Neural progenitor cell (in vitro differentiated cells): ENCODE measurements at regions not wholly inside any gene's neighbourhood (a gene's known extent, or its start where the extent isn't known, plus 50 kb on each side); places are given as distances from the start of the nearest gene placed in this dataset.

Source experiments
- DNase-seq: peaks from one replicate; pipeline ENCODE4 v3.0.0-alpha.2; 2016; ENCODE audit warnings: low spot score
- H2AFZ ChIP-seq: fragments of 200-600 bp; sonication (generic); replicated peaks from 2 replicates; pipeline ENCODE4 v1.6.1; 2016; ENCODE audit warnings: antibody characterized with exemption
- H3F3A ChIP-seq: fragments of 200-600 bp; sonication (generic); 2 replicates; pipeline ENCODE4 v1.6.1; 2016; ENCODE audit warnings: antibody characterized with exemption, low read depth
- H3K27ac ChIP-seq: fragments of 200-600 bp; sonication (generic); 2 replicates; pipeline ENCODE4 v1.5.1; 2016; ENCODE audit warnings: mild to moderate bottlenecking
- H3K27me3 ChIP-seq: fragments of 200-600 bp; sonication (generic); 2 replicates; pipeline ENCODE4 v1.6.1; 2016; ENCODE audit warnings: mild to moderate bottlenecking, moderate library complexity
- H3K36me3 ChIP-seq: fragments of 200-600 bp; sonication (generic); 2 replicates; pipeline ENCODE4 v1.5.1; 2016
- H3K4me1 ChIP-seq: fragments of 200-600 bp; sonication (generic); 2 replicates; pipeline ENCODE4 v1.6.1; 2016; ENCODE audit warnings: mixed run types
- H3K4me2 ChIP-seq: fragments of 200-600 bp; sonication (generic); 2 replicates; pipeline ENCODE4 v1.6.1; 2016
- H3K4me3 ChIP-seq: fragments of 200-600 bp; sonication (generic); 2 replicates; pipeline ENCODE4 v1.5.1; 2016
- H3K79me2 ChIP-seq: fragments of 200-600 bp; sonication (generic); 2 replicates; pipeline ENCODE4 v1.6.1; 2016; ENCODE audit warnings: low read depth
- H3K9ac ChIP-seq: fragments of 200-600 bp; sonication (generic); 2 replicates; pipeline ENCODE4 v1.6.1; 2016
- H3K9me3 ChIP-seq: fragments of 200-600 bp; sonication (generic); 2 replicates; pipeline ENCODE4 v1.5.1; 2016; ENCODE audit warnings: low read depth
- H4K20me1 ChIP-seq: fragments of 200-600 bp; sonication (generic); 2 replicates; pipeline ENCODE4 v1.6.1; 2016; ENCODE audit warnings: low read depth
- H3K27ac Mint-ChIP-seq: 3 replicates; pipeline ENCODE4 v1.8.0; 2021; ENCODE audit warnings: mixed read lengths
- H3K27me3 Mint-ChIP-seq: 2 replicates; pipeline ENCODE4 v1.8.0; 2022; ENCODE audit warnings: low read depth, mild to moderate bottlenecking, inconsistent platforms, moderate library complexity, mixed read lengths; ENCODE audit not compliant: insufficient read depth
- H3K36me3 Mint-ChIP-seq: 3 replicates; pipeline ENCODE4 v1.8.0; 2021; ENCODE audit warnings: mixed read lengths
- H3K4me1 Mint-ChIP-seq: 3 replicates; pipeline ENCODE4 v1.8.0; 2021; ENCODE audit warnings: mixed read lengths
- H3K4me3 Mint-ChIP-seq: 3 replicates; pipeline ENCODE4 v1.8.0; 2021; ENCODE audit warnings: mild to moderate bottlenecking, moderate library complexity, mixed read lengths
- H3K9me3 Mint-ChIP-seq: 3 replicates; pipeline ENCODE4 v1.8.0; 2020; ENCODE audit warnings: mixed read lengths
- EZH2 ChIP-seq: fragments of 200-600 bp; sonication (generic); IDR thresholded peaks from 2 replicates; pipeline ENCODE4 v1.6.1; 2017; ENCODE audit warnings: antibody characterized with exemption, mild to moderate bottlenecking, moderate library complexity
- EZH2phosphoT487 ChIP-seq: fragments of 200-600 bp; sonication (generic); IDR thresholded peaks from 2 replicates; pipeline ENCODE4 v1.6.1; 2017; ENCODE audit warnings: antibody characterized with exemption
- TF ChIP-seq, protein P1 (sequence below): fragments of 200-600 bp; sonication (generic); IDR thresholded peaks from 2 replicates; pipeline ENCODE4 v1.5.1; 2017; ENCODE audit warnings: antibody characterized with exemption, mild to moderate bottlenecking

- peaks cover 34% of the 10 kb centered on the region for H3K36me3 Mint-ChIP-seq
- no peak overlapping the region for H3K4me3 Mint-ChIP-seq
Measured at GRCh38 chr14:71424941-71425340, 507.3 kb upstream of the RGS6 start.

GRCh38 chr14:71426001-71426400 lies 506.2 kb upstream of the RGS6 start:
- Histone ChIP-seq H4K20me1 (no peaks in the 10 kb centered on the region), H3K79me2 (peaks cover 56% of the 10 kb centered on the region), H3K9me3 (peaks cover 14% of the 10 kb centered on the region), H3K4me1 (peaks cover 4% of the 10 kb centered on the region), H3K36me3 (peaks cover 15% of the 10 kb centered on the region), H3F3A (no peaks in the 10 kb centered on the region), H3K27ac (no peak overlapping the region), H2AFZ (no peak overlapping the region), H3K9ac (no peak overlapping the region), H3K4me2 (no peak overlapping the region), H3K4me3 (no peak overlapping the region), H3K27me3 (no peaks in the 10 kb centered on the region)
- no peak for DNase-seq
- no peak for TF ChIP-seq EZH2phosphoT487
- TF ChIP-seq, protein P1, sequence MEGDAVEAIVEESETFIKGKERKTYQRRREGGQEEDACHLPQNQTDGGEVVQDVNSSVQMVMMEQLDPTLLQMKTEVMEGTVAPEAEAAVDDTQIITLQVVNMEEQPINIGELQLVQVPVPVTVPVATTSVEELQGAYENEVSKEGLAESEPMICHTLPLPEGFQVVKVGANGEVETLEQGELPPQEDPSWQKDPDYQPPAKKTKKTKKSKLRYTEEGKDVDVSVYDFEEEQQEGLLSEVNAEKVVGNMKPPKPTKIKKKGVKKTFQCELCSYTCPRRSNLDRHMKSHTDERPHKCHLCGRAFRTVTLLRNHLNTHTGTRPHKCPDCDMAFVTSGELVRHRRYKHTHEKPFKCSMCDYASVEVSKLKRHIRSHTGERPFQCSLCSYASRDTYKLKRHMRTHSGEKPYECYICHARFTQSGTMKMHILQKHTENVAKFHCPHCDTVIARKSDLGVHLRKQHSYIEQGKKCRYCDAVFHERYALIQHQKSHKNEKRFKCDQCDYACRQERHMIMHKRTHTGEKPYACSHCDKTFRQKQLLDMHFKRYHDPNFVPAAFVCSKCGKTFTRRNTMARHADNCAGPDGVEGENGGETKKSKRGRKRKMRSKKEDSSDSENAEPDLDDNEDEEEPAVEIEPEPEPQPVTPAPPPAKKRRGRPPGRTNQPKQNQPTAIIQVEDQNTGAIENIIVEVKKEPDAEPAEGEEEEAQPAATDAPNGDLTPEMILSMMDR: no peak
- TF ChIP-seq EZH2: no peak
- Mint-ChIP-seq H3K27ac (no peak overlapping the region), H3K36me3 (peaks cover 34% of the 10 kb centered on the region), H3K4me3 (no peak overlapping the region), H3K27me3 (no peaks in the 10 kb centered on the region), H3K4me1 (peaks cover 16% of the 10 kb centered on the region), H3K9me3 (peaks cover 38% of the 10 kb centered on the region)

More at GRCh38 chr14:71424941-71425340, 507.3 kb upstream of the RGS6 start:
- no peak overlapping the region for H3K9ac ChIP-seq
- no peaks in the 10 kb centered on the region for H3K4me1 ChIP-seq
- peaks cover 14% of the 10 kb centered on the region for H3K9me3 ChIP-seq
- Mint-ChIP-seq H3K27me3 (no peaks in the 10 kb centered on the region), H3K9me3 (peaks cover 38% of the 10 kb centered on the region), H3K4me1 (peaks cover 7% of the 10 kb centered on the region), H3K27ac (no peak overlapping the region)
- H3K36me3 ChIP-seq: peaks cover 15% of the 10 kb centered on the region
- H3F3A ChIP-seq: no peaks in the 10 kb centered on the region
- H3K79me2 ChIP-seq: peaks cover 50% of the 10 kb centered on the region
- H3K27ac ChIP-seq: no peak overlapping the region
- DNase-seq: no peak
- no peak overlapping the region for H3K4me2 ChIP-seq
- H3K4me3 ChIP-seq: no peak overlapping the region
- H4K20me1 ChIP-seq: no peaks in the 10 kb centered on the region
- no peaks in the 10 kb centered on the region for H3K27me3 ChIP-seq
- H2AFZ ChIP-seq: no peak overlapping the region
- TF ChIP-seq, protein P1: no peak
- TF ChIP-seq EZH2phosphoT487 (no peak), EZH2 (no peak)

DNA sequence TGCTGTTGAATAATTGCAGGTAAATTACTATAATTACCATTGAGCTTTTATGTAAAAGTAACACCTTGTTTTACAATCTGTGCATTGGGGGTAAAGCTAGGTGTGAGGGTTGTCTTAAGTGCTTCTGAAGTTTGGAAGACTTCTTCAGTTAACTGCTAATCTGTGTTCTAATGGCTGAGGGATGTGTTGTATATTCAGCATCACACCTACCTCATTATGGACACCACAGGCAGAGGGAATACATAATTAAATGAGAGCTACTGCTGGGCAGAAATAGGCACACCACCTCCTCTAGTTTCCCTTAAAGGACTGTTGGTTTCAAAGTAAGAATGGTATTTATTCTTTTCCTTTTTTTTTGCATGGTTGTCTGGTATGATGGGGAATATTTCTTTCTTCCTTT lies 502.3 kb upstream of the RGS6 start:
- Histone ChIP-seq H3K9me3 (peaks cover 6% of the 10 kb centered on the region), H3K36me3 (peaks cover 4% of the 10 kb centered on the region), H3K79me2 (peaks cover 61% of the 10 kb centered on the region), H3K4me2 (no peak overlapping the region), H3K4me3 (no peak overlapping the region), H3F3A (peaks cover 7% of the 10 kb centered on the region), H2AFZ (no peak overlapping the region), H3K4me1 (peaks cover 4% of the 10 kb centered on the region), H4K20me1 (no peaks in the 10 kb centered on the region), H3K27me3 (no peaks in the 10 kb centered on the region), H3K27ac (no peak overlapping the region), H3K9ac (no peak overlapping the region)
- no peak for TF ChIP-seq EZH2phosphoT487
- TF ChIP-seq, protein P1: no peak
- no peak for TF ChIP-seq EZH2
- peaks cover 21% of the 10 kb centered on the region for H3K36me3 Mint-ChIP-seq
- H3K27me3 Mint-ChIP-seq: no peaks in the 10 kb centered on the region
- no peak overlapping the region for H3K27ac Mint-ChIP-seq
- peaks cover 20% of the 10 kb centered on the region for H3K9me3 Mint-ChIP-seq
- DNase-seq: no peak
- no peak overlapping the region for H3K4me3 Mint-ChIP-seq
- peaks cover 22% of the 10 kb centered on the region for H3K4me1 Mint-ChIP-seq
